Brain microvascular endothelial cell (primary cell): ENCODE measurements at regions not wholly inside any gene's neighbourhood (a gene's known extent, or its start where the extent isn't known, plus 50 kb on each side); places are given as distances from the start of the nearest gene placed in this dataset.

Experiments used
- DNase-seq: peaks from one replicate; pipeline ENCODE4 v3.0.0-alpha.2; 2020
- H3K27ac ChIP-seq: fragments of 250-450 bp; sonication (Bioruptor Pico); 2 replicates; pipeline ENCODE4 v1.5.1; 2020; ENCODE audit warnings: mild to moderate bottlenecking, moderate library complexity
- H3K27me3 ChIP-seq: fragments of 250-450 bp; sonication (Bioruptor Pico); replicated peaks from 2 replicates; pipeline ENCODE4 v1.5.1; 2020; ENCODE audit warnings: mild to moderate bottlenecking
- H3K36me3 ChIP-seq: fragments of 250-450 bp; sonication (Bioruptor Pico); replicated peaks from 2 replicates; pipeline ENCODE4 v1.5.1; 2020; ENCODE audit warnings: mild to moderate bottlenecking
- H3K4me3 ChIP-seq: 2 replicates; pipeline ENCODE4 v1.5.1; 2011; ENCODE audit warnings: low read depth, mild to moderate bottlenecking, control low read depth, low read length, moderate library complexity
- in situ Hi-C: cut with HindIII; loops from 2 replicates; pipeline ENCODE4 v1.10.0; 2017; ENCODE audit warnings: low sequenced_read_pairs, low pct_ligation_motif_present
- TF ChIP-seq, protein P1 (sequence below): IDR thresholded peaks from 2 replicates; pipeline ENCODE4 v1.5.1; 2011; ENCODE audit warnings: low read depth, mild to moderate bottlenecking, moderate library complexity, low read length, control low read depth, inconsistent platforms; ENCODE audit errors: missing control alignments

DNA sequence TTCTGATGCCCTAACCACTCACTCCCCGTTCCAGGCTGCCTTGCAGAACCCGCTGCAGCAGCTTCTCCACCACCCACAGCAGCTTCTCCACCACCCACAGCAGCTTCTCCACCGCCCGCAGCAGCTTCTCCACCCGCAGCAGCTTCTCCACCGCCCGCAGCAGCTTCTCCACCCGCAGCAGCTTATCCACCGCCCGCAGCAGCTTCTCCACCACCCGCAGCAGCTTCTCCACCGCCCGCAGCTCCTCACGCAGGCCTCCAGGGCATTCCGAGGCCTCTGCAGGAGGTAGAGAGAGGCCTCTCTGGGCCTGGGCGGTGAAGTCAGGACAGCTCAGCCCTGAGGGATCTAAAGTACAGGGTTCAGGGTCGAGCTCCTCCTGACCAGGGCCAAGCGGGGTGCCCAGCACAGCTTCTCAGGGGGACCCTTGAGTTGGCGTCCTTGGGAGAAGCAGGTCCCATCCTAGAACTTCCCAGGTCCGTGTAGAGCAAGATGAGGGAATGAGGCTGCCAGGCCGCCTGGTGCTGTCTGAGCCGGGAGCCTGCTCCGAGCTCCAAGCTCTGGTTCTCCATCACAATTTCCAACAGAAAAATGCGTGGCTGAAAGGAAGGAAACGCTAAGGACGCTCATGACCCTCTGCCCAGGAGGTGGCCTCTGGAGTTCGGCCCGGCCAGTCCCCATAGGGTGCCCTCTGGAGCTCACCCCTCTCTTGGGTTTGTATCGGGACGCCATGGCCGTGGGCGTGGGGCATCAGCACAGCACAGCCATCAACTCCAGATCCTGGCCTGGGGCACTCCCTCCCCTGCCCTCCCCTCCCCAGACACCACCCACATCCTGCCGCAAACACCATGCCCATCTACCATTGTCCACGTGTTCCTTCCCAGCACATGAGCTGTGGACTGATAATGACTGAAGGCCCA, 528.6 kb downstream of the BRD1 start:
- H3K27ac ChIP-seq = no peak overlapping the region
- TF ChIP-seq, protein P1, sequence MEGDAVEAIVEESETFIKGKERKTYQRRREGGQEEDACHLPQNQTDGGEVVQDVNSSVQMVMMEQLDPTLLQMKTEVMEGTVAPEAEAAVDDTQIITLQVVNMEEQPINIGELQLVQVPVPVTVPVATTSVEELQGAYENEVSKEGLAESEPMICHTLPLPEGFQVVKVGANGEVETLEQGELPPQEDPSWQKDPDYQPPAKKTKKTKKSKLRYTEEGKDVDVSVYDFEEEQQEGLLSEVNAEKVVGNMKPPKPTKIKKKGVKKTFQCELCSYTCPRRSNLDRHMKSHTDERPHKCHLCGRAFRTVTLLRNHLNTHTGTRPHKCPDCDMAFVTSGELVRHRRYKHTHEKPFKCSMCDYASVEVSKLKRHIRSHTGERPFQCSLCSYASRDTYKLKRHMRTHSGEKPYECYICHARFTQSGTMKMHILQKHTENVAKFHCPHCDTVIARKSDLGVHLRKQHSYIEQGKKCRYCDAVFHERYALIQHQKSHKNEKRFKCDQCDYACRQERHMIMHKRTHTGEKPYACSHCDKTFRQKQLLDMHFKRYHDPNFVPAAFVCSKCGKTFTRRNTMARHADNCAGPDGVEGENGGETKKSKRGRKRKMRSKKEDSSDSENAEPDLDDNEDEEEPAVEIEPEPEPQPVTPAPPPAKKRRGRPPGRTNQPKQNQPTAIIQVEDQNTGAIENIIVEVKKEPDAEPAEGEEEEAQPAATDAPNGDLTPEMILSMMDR = no peak
- no peak overlapping the region for H3K4me3 ChIP-seq
- in situ Hi-C loops = no loop called here
- H3K36me3 ChIP-seq = no peaks in the 10 kb centered on the region
- H3K27me3 ChIP-seq = no peaks in the 10 kb centered on the region
- DNase-seq = no peak

DNA sequence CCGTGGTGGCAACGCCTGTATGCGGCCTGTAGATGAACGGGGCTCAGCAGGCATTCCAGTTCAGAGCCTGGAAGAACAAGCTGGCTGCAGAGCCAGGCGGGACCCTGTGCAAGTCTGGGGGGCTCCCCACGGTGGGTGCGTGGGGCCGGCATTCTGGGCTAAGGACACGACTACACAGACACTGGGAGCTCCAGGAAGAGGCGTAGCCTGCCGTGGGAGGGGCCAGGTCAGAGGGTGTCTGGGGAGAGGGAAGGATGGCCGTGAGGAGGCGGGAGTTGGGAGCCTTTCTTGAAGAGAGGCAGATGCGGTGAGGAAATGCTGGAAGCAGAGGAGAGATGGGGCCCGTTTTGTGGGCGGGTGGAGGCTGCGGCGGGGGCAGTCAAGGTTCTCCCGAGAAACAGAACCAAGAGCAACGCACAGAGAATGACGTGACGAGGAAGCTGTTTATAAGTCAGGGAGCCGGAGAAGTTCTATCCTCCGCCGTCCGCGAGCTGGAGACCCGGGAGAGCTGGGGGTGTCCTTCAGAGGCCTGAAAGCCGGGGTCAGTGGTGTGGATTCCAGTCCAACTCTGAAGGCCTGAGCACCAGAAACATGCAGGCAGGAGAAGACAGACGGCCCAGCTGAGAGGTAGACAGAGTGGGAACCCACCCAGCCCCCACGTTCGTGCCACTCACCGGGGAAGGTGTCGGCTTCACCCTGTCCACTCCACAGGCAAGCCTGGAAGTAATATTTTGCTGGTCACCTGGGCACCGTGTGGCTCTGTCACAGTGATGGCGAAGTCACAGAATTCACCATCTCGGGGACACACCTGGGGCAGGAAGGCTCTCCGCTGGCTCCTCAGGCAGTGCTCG, 529.6 kb downstream of the BRD1 start:
- no peak for DNase-seq
- Histone ChIP-seq H3K27me3 (no peaks in the 10 kb centered on the region), H3K27ac (no peak overlapping the region), H3K36me3 (no peaks in the 10 kb centered on the region), H3K4me3 (no peak overlapping the region)
- in situ Hi-C loops = no loop called here
- TF ChIP-seq, protein P1 = no peak

DNA sequence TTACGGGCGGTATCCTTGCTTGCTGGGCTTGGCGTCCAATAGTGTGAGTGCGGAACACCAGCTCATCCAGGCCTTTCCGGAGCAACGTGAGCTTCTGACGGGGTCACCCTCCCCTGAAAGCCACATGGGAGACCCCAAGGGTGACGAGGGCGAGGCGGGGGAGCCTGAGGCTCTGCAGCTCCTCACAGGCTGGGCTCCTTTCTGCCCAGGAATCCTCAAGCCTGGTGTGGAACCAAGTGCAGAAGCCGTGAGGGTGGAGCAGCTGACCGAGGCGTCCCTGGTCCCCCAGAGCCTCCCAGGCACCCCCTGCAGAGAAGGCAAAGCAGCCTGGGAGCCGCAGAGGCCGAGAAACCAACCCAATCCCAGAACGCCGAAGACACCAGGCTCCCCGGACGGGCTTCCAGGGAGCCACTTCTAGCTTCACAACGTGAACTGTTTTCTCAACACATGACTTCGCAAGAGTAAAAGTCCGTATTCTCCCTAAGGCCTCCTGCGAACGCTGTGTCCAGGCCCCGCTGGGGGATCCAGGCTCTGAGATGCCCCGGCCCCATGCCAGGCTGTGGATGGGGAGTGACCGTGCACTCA, 530.3 kb downstream of the BRD1 start:
- no peak overlapping the region for H3K27ac ChIP-seq
- DNase-seq = no peak
- H3K27me3 ChIP-seq = no peaks in the 10 kb centered on the region
- no peaks in the 10 kb centered on the region for H3K36me3 ChIP-seq
- TF ChIP-seq, protein P1 = no peak
- no peak overlapping the region for H3K4me3 ChIP-seq
- in situ Hi-C loops = no loop called here

DNA sequence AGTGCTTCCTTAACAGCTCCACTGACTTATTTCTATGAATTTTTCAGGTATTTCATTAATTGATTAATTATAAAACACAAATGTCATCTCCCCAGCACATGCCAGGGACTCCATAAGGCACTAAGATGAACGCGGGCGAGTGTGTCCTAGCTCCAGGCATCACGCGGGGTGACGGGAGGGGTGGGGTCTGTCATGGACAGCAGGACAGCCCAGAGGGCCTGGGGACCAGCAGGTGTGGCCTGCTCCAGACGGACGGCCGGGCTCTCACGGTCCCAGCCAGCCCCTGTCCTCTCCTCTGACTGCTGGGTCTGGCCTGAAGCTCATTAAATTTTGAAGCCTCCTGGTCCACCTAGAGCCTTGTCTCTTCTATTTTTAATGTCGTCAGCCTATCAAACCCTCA, 531.1 kb downstream of the BRD1 start:
- in situ Hi-C loops = no loop called here
- TF ChIP-seq, protein P1 = no peak

DNA sequence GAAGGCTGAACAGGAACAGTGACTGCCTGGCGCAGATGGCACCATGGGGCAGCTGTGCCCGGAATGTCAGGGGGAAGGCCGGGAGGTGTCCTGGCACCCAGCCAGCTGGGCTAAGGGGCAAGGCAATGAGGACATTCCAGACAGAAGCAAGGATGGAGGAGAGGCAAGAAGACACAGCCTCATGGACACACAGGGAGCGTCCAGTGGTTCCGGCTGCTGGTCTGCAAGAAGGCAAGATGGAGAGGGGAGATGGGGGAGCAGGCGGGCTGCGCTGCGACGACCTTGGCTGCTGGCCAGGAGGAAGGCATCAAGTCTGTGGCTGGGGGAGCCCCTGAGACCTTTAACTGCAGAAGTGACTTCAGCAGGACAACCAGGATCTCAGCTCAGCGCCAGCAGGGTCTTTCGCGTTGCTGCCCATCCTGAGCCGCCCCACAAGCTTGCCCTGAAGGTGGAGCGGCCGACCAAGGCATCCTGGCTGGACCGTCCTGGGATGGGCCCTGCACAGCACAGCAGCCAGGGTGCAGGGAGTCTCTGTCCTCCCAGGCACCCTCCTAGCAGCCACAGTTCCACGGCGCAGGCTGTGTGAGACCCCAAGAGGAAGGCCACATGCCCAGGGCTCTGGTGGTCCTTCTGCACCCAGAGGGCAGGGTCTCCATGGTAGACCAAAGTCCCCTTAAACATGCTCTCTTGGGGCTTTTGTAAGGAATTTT, 531.7 kb downstream of the BRD1 start:
- TF ChIP-seq, protein P1 = no peak
- in situ Hi-C loops = no loop called here
- no peaks in the 10 kb centered on the region for H3K27me3 ChIP-seq
- H3K27ac ChIP-seq = no peak overlapping the region
- no peaks in the 10 kb centered on the region for H3K36me3 ChIP-seq
- no peak overlapping the region for H3K4me3 ChIP-seq
- DNase-seq = no peak

More for the DNA sequence above, 531.1 kb downstream of the BRD1 start:
- no peak for DNase-seq
- Histone ChIP-seq H3K27ac (no peak overlapping the region), H3K27me3 (no peaks in the 10 kb centered on the region), H3K36me3 (no peaks in the 10 kb centered on the region), H3K4me3 (no peak overlapping the region)
